Esophagus squamous epithelium (tissue), 5 donors: ENCODE measurements at regions not wholly inside any gene's neighbourhood (a gene's known extent, or its start where the extent isn't known, plus 50 kb on each side); places are given as distances from the start of the nearest gene placed in this dataset.

Experiments
- DNase-seq: peaks from one replicate; lab custom pipeline; 2025; lab: John Stamatoyannopoulos, UW
- H3K27ac ChIP-seq, 4 donors: fragments of 200-600 bp; sonication (generic); one replicate each; pipeline ENCODE4 v1.5.1; 2016 to 2019; ENCODE audit warnings: mild to moderate bottlenecking in 1 of 4
- H3K27me3 ChIP-seq, 4 donors: fragments of 200-600 bp; sonication (generic); 1 replicate in 3 of 4; 2 replicates in 1 of 4; pipeline versions ENCODE4 v1.5.1 to v1.6.0; 2017 to 2021; ENCODE audit warnings: antibody characterized with exemption in 1 of 4
- H3K36me3 ChIP-seq, 3 donors: fragments of 200-600 bp; sonication (generic); one replicate each; pipeline ENCODE4 v1.5.1; 2016 to 2019
- H3K4me1 ChIP-seq, 3 donors: fragments of 200-600 bp; sonication (generic); one replicate each; pipeline ENCODE4 v1.5.1; 2017 to 2019
- H3K4me3 ChIP-seq, 4 donors: fragments of 200-600 bp; sonication (generic); 1 replicate in 3 of 4; 2 replicates in 1 of 4; pipeline ENCODE4 v1.5.1; 2016 to 2019; ENCODE audit warnings: mild to moderate bottlenecking in 2 of 4, moderate library complexity in 1 of 4
- H3K9me3 ChIP-seq, 3 donors: fragments of 200-600 bp; sonication (generic); one replicate each; pipeline ENCODE4 v1.5.1; 2016 to 2019
- POLR2A ChIP-seq, 4 donors: fragments of 450-650 bp; IDR thresholded peaks; one replicate each; pipeline ENCODE4 v1.6.1; 2017; ENCODE audit warnings: antibody characterized with exemption in 4 of 4, mild to moderate bottlenecking in 4 of 4, moderate library complexity in 3 of 4
- WGBS, 2 donors: methylation state at CpG; one replicate each; pipeline ENCODE4 v1.1.5; 2018; 5-methylcytosine and 5-hydroxymethylcytosine counted together
- intact Hi-C: fragments of 100-400 bp; cut with DNase I; formaldehyde crosslinking; loops from one replicate; pipeline ENCODE4 v1.15.0; 2022
- small RNA-seq, 4 donors: library from RNA; depleted of rRNA; stranded (forward); fragments of <200 nt; gene quantifications; one replicate each; pipeline ENCODE3, GENCODE V24; 2016
- TF ChIP-seq, protein P1 (sequence below), 6 experiments: fragments of 450-650 bp in 4 of 6; fragments of 200-600 bp in 2 of 6; sonication (generic) in 2 of 6; IDR thresholded peaks; one replicate each; pipeline ENCODE4 v1.5.1; 2016 to 2019; ENCODE audit warnings: antibody characterized with exemption in 6 of 6, mild to moderate bottlenecking in 4 of 6, moderate library complexity in 4 of 6
- donor health status: DM: yes; HTN: yes; CAD: no.

DNA sequence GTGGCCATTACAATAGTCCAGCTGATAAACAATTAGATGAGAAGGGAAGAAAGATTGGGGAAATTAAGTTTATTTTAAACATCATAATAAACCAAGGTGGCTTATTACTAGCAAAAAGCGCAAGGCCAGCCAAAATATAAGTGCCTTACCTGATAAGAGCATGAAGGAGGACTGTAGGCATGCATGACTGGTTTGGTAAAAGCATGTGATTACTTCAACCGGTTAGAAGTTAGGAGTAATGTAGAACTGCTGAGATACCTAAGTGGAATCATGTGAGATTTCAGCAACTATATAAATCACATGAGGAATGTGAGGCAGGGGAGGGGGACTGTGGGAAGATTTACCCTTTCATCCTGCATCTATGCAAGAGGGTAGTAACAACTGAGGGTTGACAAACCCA, 59.7 kb upstream of the CCDC196 start:
- Histone ChIP-seq H3K4me1 (peaks cover 0 to 10% (median 0%) of the 10 kb centered on the region in 3 donors), H3K9me3 (no peaks in the 10 kb centered on the region), H3K27me3 (no peaks in the 10 kb centered on the region), H3K36me3 (no peaks in the 10 kb centered on the region), H3K4me3 (no peak overlapping the region), H3K27ac (no peak overlapping the region)
- intact Hi-C loops, result no loop called here
- 71 to 76% methylated on average over 2 of the region's 2 CpGs for WGBS, 2 donors
- no peak for DNase-seq
- no peak for TF ChIP-seq POLR2A (IDR thresholded peaks at IDR 0.05)
- TF ChIP-seq, protein P1, sequence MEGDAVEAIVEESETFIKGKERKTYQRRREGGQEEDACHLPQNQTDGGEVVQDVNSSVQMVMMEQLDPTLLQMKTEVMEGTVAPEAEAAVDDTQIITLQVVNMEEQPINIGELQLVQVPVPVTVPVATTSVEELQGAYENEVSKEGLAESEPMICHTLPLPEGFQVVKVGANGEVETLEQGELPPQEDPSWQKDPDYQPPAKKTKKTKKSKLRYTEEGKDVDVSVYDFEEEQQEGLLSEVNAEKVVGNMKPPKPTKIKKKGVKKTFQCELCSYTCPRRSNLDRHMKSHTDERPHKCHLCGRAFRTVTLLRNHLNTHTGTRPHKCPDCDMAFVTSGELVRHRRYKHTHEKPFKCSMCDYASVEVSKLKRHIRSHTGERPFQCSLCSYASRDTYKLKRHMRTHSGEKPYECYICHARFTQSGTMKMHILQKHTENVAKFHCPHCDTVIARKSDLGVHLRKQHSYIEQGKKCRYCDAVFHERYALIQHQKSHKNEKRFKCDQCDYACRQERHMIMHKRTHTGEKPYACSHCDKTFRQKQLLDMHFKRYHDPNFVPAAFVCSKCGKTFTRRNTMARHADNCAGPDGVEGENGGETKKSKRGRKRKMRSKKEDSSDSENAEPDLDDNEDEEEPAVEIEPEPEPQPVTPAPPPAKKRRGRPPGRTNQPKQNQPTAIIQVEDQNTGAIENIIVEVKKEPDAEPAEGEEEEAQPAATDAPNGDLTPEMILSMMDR (IDR thresholded peaks at IDR 0.05), result no peak

DNA sequence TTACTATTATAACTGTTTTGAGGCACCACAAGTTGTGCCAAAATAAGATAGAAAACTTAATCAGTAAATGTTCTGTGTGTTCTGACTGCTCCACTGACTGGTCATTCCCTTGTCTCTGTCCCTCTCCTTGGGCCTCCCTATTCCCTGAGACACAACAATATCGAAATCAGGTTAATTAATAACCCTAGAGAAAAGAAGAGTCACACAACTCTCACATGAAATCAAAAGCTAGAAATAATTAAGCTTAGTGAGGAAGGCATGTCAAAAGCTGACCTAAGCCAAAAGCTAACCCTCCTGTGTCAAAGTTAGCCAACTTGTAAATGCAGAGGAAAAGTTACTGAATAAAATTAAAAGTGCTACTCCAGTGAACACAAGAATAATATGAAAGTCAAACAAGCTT, 53.8 kb upstream of the CCDC196 start:
- no peaks in the 10 kb centered on the region for H3K36me3 ChIP-seq
- no peaks in the 10 kb centered on the region for H3K4me1 ChIP-seq
- no peak overlapping the region for H3K27ac ChIP-seq
- DNase-seq, result no peak
- H3K4me3 ChIP-seq, result no peak overlapping the region
- TF ChIP-seq, protein P1 (IDR thresholded peaks at IDR 0.05), result no peak
- TF ChIP-seq POLR2A (IDR thresholded peaks at IDR 0.05), result no peak
- intact Hi-C loops, result no loop called here
- no peaks in the 10 kb centered on the region for H3K27me3 ChIP-seq
- peaks cover 0 to 6% (median 0%) of the 10 kb centered on the region in 3 donors for H3K9me3 ChIP-seq
- 50 to 78% methylated on average over 1 of the region's 1 CpG for WGBS, 2 donors

GRCh38 chr14:66434464-66434863, 51.7 kb upstream of the CCDC196 start:
- TF ChIP-seq POLR2A (IDR thresholded peaks at IDR 0.05), result no peak
- TF ChIP-seq, protein P1 (IDR thresholded peaks at IDR 0.05), result no peak
- DNase-seq, result no peak
- intact Hi-C loops, result no loop called here
- no peaks in the 10 kb centered on the region for H3K4me1 ChIP-seq
- H3K27ac ChIP-seq, result no peak overlapping the region
- 82 to 83% methylated on average over 2 of the region's 2 CpGs for WGBS, 2 donors
- H3K9me3 ChIP-seq, result peaks cover 0 to 23% (median 0%) of the 10 kb centered on the region in 3 donors
- H3K4me3 ChIP-seq, result no peak overlapping the region
- no peaks in the 10 kb centered on the region for H3K36me3 ChIP-seq
- H3K27me3 ChIP-seq, result no peaks in the 10 kb centered on the region

GRCh38 chr14:66435683-66436082, 50.5 kb upstream of the CCDC196 start:
- no peak for DNase-seq
- TF ChIP-seq POLR2A (IDR thresholded peaks at IDR 0.05), result no peak
- TF ChIP-seq, protein P1 (IDR thresholded peaks at IDR 0.05), result no peak
- WGBS, 2 donors, result 60 to 62% methylated on average over 1 of the region's 1 CpG
- Histone ChIP-seq H3K27ac (no peak overlapping the region), H3K4me3 (no peak overlapping the region), H3K9me3 (peaks cover 0 to 32% (median 0%) of the 10 kb centered on the region in 3 donors), H3K27me3 (no peaks in the 10 kb centered on the region), H3K36me3 (no peaks in the 10 kb centered on the region), H3K4me1 (no peaks in the 10 kb centered on the region)
- intact Hi-C loops, result no loop called here

Small RNA genes lying in the stretch of these regions (small RNA-seq; reads per million reads assigned to genes)
- 0 reads per million in 4 donors for gene RF00019
